ENCODE measurements at regions not wholly inside any gene's neighbourhood (a gene's known extent, or its start where the extent isn't known, plus 50 kb on each side); places are given as distances from the start of the nearest gene placed in this dataset.

DNA sequence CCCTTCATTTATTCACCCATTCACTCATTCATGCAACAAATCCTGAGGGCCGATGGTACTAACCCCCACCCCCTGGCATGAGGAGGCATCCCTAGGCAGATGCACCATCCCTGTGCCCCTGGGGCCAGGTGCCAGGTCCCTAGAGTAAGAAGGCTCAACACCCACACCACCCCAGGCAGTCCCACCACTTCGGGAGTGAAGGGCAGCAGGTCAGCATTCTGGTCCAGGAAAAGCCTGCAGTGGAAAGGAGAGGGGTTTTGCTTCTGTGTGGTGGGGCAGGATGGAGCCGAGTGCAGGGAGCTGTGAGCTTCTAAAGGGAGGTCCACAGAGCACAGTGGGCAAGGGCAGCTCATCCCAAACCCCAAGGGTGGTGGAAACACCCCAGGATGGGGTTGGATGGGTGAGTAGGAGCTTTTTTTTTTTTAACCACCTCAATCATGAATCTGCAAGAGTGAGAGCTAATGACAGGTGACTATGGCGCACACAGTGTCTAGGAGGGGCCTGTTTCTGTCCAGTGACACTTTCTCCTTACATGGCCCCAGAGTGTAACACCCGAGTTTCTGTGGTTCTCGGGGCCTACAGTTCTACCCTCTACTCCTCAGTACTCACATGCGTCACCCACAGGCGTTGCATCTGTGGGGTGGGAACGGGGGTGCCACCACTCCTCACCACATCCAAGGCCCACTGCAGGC lies 414.3 kb downstream of the TMEM121 start:
- Histone ChIP-seq H3K4me2 (ENCODE audit: low read depth, low read length) (no peak overlapping the region), H3K36me3 (replicated peaks in 1 of 2; ENCODE audit: control insufficient read depth in 1 of 2, insufficient read depth in 2 of 2, low read length in 2 of 2) (no peaks in the 10 kb centered on the region), H2AFZ (ENCODE audit: low read length) (no peak overlapping the region), H3K27me3 (ENCODE audit: control insufficient read depth in 1 of 2, insufficient read depth in 2 of 2, low read length in 2 of 2) (peaks cover 0 to 1% of the 10 kb centered on the region in 2 experiments; a peak in 1 of 5 replicates), H3K79me2 (ENCODE audit: insufficient read depth, low read length) (no peaks in the 10 kb centered on the region), H3K4me1 (ENCODE audit: insufficient read depth, low read length) (peaks cover 22% of the 10 kb centered on the region), H3K9me3 (ENCODE audit: low read length) (peaks cover 7% of the 10 kb centered on the region; the same call in 1 of the 2 replicates), H3K9ac (ENCODE audit: insufficient read depth, low read depth, low read length) (no peak overlapping the region), H4K20me1 (ENCODE audit: insufficient read depth, low read length) (no peaks in the 10 kb centered on the region), H3K4me3 (replicated peaks in 1 of 3; ENCODE audit: insufficient read depth in 1 of 3, low read depth in 2 of 3, low read length in 3 of 3) (no peak overlapping the region), H3K27ac (ENCODE audit: extremely low read length, insufficient read depth, low read length) (no peak overlapping the region)
- TF ChIP-seq ZNF513 (CRISPR knock-in tag; conservative IDR thresholded peaks at IDR 0.05): no peak
- TF ChIP-seq ATF4 (CRISPR knock-in tag; IDR thresholded peaks at IDR 0.05): no peak
- no peak for TF ChIP-seq FOSL2 (CRISPR knock-in tag; IDR thresholded peaks at IDR 0.05)
- TF ChIP-seq TP53 (CRISPR knock-in tag; conservative IDR thresholded peaks at IDR 0.05): no peak
- TF ChIP-seq, protein P1, sequence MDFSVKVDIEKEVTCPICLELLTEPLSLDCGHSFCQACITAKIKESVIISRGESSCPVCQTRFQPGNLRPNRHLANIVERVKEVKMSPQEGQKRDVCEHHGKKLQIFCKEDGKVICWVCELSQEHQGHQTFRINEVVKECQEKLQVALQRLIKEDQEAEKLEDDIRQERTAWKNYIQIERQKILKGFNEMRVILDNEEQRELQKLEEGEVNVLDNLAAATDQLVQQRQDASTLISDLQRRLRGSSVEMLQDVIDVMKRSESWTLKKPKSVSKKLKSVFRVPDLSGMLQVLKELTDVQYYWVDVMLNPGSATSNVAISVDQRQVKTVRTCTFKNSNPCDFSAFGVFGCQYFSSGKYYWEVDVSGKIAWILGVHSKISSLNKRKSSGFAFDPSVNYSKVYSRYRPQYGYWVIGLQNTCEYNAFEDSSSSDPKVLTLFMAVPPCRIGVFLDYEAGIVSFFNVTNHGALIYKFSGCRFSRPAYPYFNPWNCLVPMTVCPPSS (IDR thresholded peaks at IDR 0.05): no peak
- no peak for FAIRE-seq
- ATAC-seq: no peak
- intact Hi-C loops (cut with micrococcal nuclease; ENCODE audit: unreplicated experiment) (no loop called here), in situ Hi-C loops (cut with HindIII; ENCODE audit: extremely low pct_ligation_motif_present, low pct_unique_long_range_greater_than_20kb) (loop anchor here (10.0 kb wide), 1 partner anchor 266 kb away; no protein-coding TSS in a partner anchor)
- POLR2A ChIA-PET: no interaction called here
- 33% methylated on average over 9 of the region's 9 CpGs for WGBS (ENCODE audit: low lambda C conversion rate)
- BruUV-seq (replicated peaks): no TSS peak
- CTCF ChIA-PET (ENCODE audit: low intra/inter-chr PET ratio, low total read pairs): no interaction called here
- DNase-seq (ENCODE audit: low spot score): no peak

All from HepG2 (cell line).